Fibroblast of gingiva (primary cell): ENCODE measurements at regions not wholly inside any gene's neighbourhood (a gene's known extent, or its start where the extent isn't known, plus 50 kb on each side); places are given as distances from the start of the nearest gene placed in this dataset.
"Not testable (repeated sequence)": the region's sequence is repeated elsewhere in the genome, so short reads cannot be mapped to it uniquely, and the experiment has no call there.

ENCODE experiments used
- DNase-seq: peaks from one replicate; pipeline ENCODE4 v3.0.0-alpha.2; 2011; ENCODE audit warnings: low read depth

- no peak for DNase-seq
Measured at GRCh38 chr12:83920821-83921547, 991.6 kb downstream of the SLC6A15 start.

GRCh38 chr12:83919081-83919480, 993.5 kb downstream of the SLC6A15 start:
- DNase-seq: no peak

- DNase-seq: no peak
Measured at GRCh38 chr12:83904175-83904574, 1008.4 kb downstream of the SLC6A15 start.

GRCh38 chr12:83896416-83896815, 1016.2 kb downstream of the SLC6A15 start:
- DNase-seq: no peak

- DNase-seq: no peak
Measured at GRCh38 chr12:83893101-83893500, 1019.5 kb downstream of the SLC6A15 start.

- no peak for DNase-seq
Measured at GRCh38 chr12:83889745-83890144, 1022.9 kb downstream of the SLC6A15 start.

- no peak for DNase-seq
Measured at GRCh38 chr12:83886479-83886878, 1026.1 kb downstream of the SLC6A15 start.

GRCh38 chr12:83870921-83871599, 1041.5 kb downstream of the SLC6A15 start:
- DNase-seq: not testable (repeated sequence)

- no peak for DNase-seq
Measured at GRCh38 chr12:83866477-83866876, 1046.1 kb downstream of the SLC6A15 start.

- no peak for DNase-seq
Measured at GRCh38 chr12:83865431-83865830, 1047.2 kb downstream of the SLC6A15 start.

- peak; percentile 21 for DNase-seq
Measured at GRCh38 chr12:83864054-83864453, 1048.5 kb downstream of the SLC6A15 start.

GRCh38 chr12:83859021-83859420, 1053.6 kb downstream of the SLC6A15 start:
- DNase-seq: no peak

- DNase-seq: no peak
Measured at GRCh38 chr12:83856803-83857202, 1055.8 kb downstream of the SLC6A15 start.

- DNase-seq: no peak
Measured at GRCh38 chr12:83850531-83850930, 1062.1 kb downstream of the SLC6A15 start.

GRCh38 chr12:83848702-83849101, 1063.9 kb downstream of the SLC6A15 start:
- DNase-seq: no peak

GRCh38 chr12:83843541-83843940, 1069.1 kb downstream of the SLC6A15 start:
- DNase-seq: peak; percentile 79

- DNase-seq: peak; percentile 63
Measured at GRCh38 chr12:83841620-83842019, 1071.0 kb downstream of the SLC6A15 start.

- DNase-seq: peak; percentile 50
Measured at GRCh38 chr12:83827860-83828259, 1084.7 kb downstream of the SLC6A15 start.

- no peak for DNase-seq
Measured at GRCh38 chr12:83827193-83827592, 1085.4 kb downstream of the SLC6A15 start.

- peak; percentile 24 for DNase-seq
Measured at GRCh38 chr12:83826112-83826511, 1086.5 kb downstream of the SLC6A15 start.

- DNase-seq: peak; percentile 22
Measured at GRCh38 chr12:83823386-83824045, 1089.1 kb downstream of the SLC6A15 start.

- DNase-seq: peak; percentile 33
Measured at GRCh38 chr12:83821967-83822366, 1090.6 kb downstream of the SLC6A15 start.

GRCh38 chr12:83818881-83819280, 1093.7 kb downstream of the SLC6A15 start:
- peak; percentile 29 for DNase-seq
